K562 (cell line): ENCODE measurements at regions not wholly inside any gene's neighbourhood (a gene's known extent, or its start where the extent isn't known, plus 50 kb on each side); places are given as distances from the start of the nearest gene placed in this dataset.

ENCODE experiments used
- ATAC-seq: fragments of 200-7000 bp; cut with Tn5 transposase; 3 replicates; pipeline ENCODE4 v1.9.1; 2020; ENCODE audit warnings: moderate library complexity
- BruUV-seq: library from RNA; stranded (reverse); fragments of 400-500 nt; replicated peaks from 2 replicates; lab custom pipeline; 2021; lab: Mats Ljungman, UMichigan
- CTCF ChIA-PET: fragments of 300-600 bp; formaldehyde crosslinking; extraction: SDS; loops from one replicate; lab custom pipeline; 2021; ENCODE audit warnings: low intra/inter-chr PET ratio; lab: Yijun Ruan, JAX
- POLR2A ChIA-PET: fragments of 300-600, 350-650 bp; sonication (Branson Sonifier 250); formaldehyde crosslinking; extraction: SDS; loops from one replicate; lab custom pipeline; 2021; ENCODE audit warnings: antibody characterized with exemption, inconsistent platforms; lab: Yijun Ruan, JAX
- DNase-seq, 4 experiments: peaks; one replicate each; pipeline versions ENCODE4 v3.0.0 to v3.0.0-alpha.2; 2011 to 2018; ENCODE audit warnings: low spot score in 3 of 4, mixed read lengths in 3 of 4; ENCODE audit errors: extremely low read depth in 1 of 4
- FAIRE-seq: peaks from 2 replicates; lab custom pipeline; 2011; peaks lifted over from hg19 to GRCh38; lab: Jason Lieb, UNC
- H2AFZ ChIP-seq: 2 replicates; pipeline ENCODE4 v1.6.0; 2011; ENCODE audit warnings: low read depth, low read length, control low read depth, inconsistent platforms
- H3K27ac ChIP-seq: fragments of 200-600 bp; 3 replicates; pipeline ENCODE4 v1.8.0; 2011; ENCODE audit warnings: low read depth, mild to moderate bottlenecking, control low read depth, inconsistent platforms, low read length, moderate library complexity, mixed read lengths; ENCODE audit errors: extremely low read depth
- H3K27me3 ChIP-seq, 2 experiments: fragments of 300-600 bp in 1 of 2; 2 replicates in 1 of 2; 3 replicates in 1 of 2; pipeline versions ENCODE4 v1.6.0 to v1.8.0; 2011; ENCODE audit warnings: inconsistent platforms in 2 of 2, low read length in 2 of 2, mild to moderate bottlenecking in 1 of 2, mixed read lengths in 1 of 2, moderate library complexity in 1 of 2; ENCODE audit not compliant: control insufficient read depth in 2 of 2, insufficient read depth in 2 of 2
- H3K36me3 ChIP-seq: fragments of 300-600 bp; 3 replicates; pipeline ENCODE4 v1.8.0; 2011; ENCODE audit warnings: mild to moderate bottlenecking, low read length, inconsistent platforms; ENCODE audit not compliant: control insufficient read depth, insufficient read depth
- H3K4me1 ChIP-seq, 2 experiments: fragments of 200-600 bp in 1 of 2; replicated peaks in 1 of 2; 2 replicates in 1 of 2; 3 replicates in 1 of 2; pipeline versions ENCODE4 v1.5.1 to v1.8.0; 2011; ENCODE audit warnings: inconsistent platforms in 2 of 2, low read length in 2 of 2, mild to moderate bottlenecking in 1 of 2, mixed read lengths in 1 of 2, moderate library complexity in 1 of 2; ENCODE audit not compliant: control insufficient read depth in 2 of 2, insufficient read depth in 2 of 2
- H3K4me2 ChIP-seq: 2 replicates; pipeline ENCODE4 v1.6.1; 2011; ENCODE audit warnings: low read length, control low read depth, inconsistent platforms, mixed read lengths; ENCODE audit not compliant: insufficient read depth
- H3K4me3 ChIP-seq: fragments of 200-600 bp; sonication (generic), shearing (Covaris generic); 2 replicates; pipeline ENCODE4 v1.5.1; 2016; ENCODE audit warnings: control low read depth, inconsistent platforms
- H3K79me2 ChIP-seq: fragments of 200-600 bp; 3 replicates; pipeline ENCODE4 v1.8.0; 2011; ENCODE audit warnings: low read length, inconsistent platforms; ENCODE audit not compliant: control insufficient read depth, insufficient read depth
- H3K9ac ChIP-seq, 2 experiments: 2 replicates each; pipeline versions ENCODE4 v1.6.0 to v1.6.1; 2011; ENCODE audit warnings: low read depth in 2 of 2, low read length in 2 of 2, control low read depth in 1 of 2, inconsistent platforms in 1 of 2, mild to moderate bottlenecking in 1 of 2, mixed read lengths in 1 of 2; ENCODE audit not compliant: insufficient read depth in 1 of 2
- H3K9me1 ChIP-seq: one replicate; pipeline ENCODE4 v1.6.0; 2011; ENCODE audit warnings: inconsistent platforms, mild to moderate bottlenecking, low read length, moderate library complexity; ENCODE audit not compliant: control insufficient read depth, insufficient read depth
- H3K9me3 ChIP-seq: replicated peaks from 2 replicates; pipeline ENCODE4 v1.5.1; 2011; ENCODE audit warnings: low read depth, low read length, inconsistent platforms; ENCODE audit not compliant: control insufficient read depth, insufficient read depth
- H4K20me1 ChIP-seq: replicated peaks from 2 replicates; pipeline ENCODE4 v1.6.1; 2011; ENCODE audit warnings: low read length, inconsistent platforms, mixed read lengths; ENCODE audit not compliant: control insufficient read depth, insufficient read depth
- BCLAF1 ChIP-seq, 2 experiments: fragments of 450-650 bp in 1 of 2; IDR thresholded peaks; 2 replicates each; pipeline ENCODE4 v1.6.1; 2011 to 2017; ENCODE audit warnings: low read depth in 2 of 2, antibody characterized with exemption in 1 of 2, borderline replicate concordance in 1 of 2, low read length in 1 of 2, mild to moderate bottlenecking in 1 of 2, mixed read lengths in 1 of 2; ENCODE audit not compliant: control insufficient read depth in 1 of 2
- CBX2 ChIP-seq: fragments of 200-600 bp; sonication (generic); IDR thresholded peaks from one replicate; pipeline ENCODE4 v1.6.1; 2012; ENCODE audit warnings: mild to moderate bottlenecking, low read length, inconsistent platforms; ENCODE audit not compliant: insufficient read depth, poor library complexity, severe bottlenecking
- NFRKB ChIP-seq: fragments of 450-650 bp; IDR thresholded peaks from 2 replicates; pipeline ENCODE4 v1.6.1; 2016; ENCODE audit warnings: low read depth
- PHB2 ChIP-seq: fragments of 450-650 bp; IDR thresholded peaks from 2 replicates; pipeline ENCODE4 v1.6.1; 2017; ENCODE audit warnings: low read depth
- RBM17 ChIP-seq: fragments of 200-400 bp; formaldehyde crosslinking; IDR thresholded peaks from 2 replicates; pipeline ENCODE4 v1.6.1; 2017; ENCODE audit warnings: low read depth, mild to moderate bottlenecking, low read length, borderline replicate concordance
- RUNX1 ChIP-seq: sonication (generic); IDR thresholded peaks from 2 replicates; pipeline ENCODE4 v1.6.1; 2016; ENCODE audit warnings: antibody characterized with exemption, low read depth
- TAF1 ChIP-seq: IDR thresholded peaks from 2 replicates; pipeline ENCODE4 v1.6.1; 2011; ENCODE audit warnings: mild to moderate bottlenecking, low read length, moderate library complexity; ENCODE audit not compliant: insufficient read depth, control insufficient read depth, severe bottlenecking; ENCODE audit errors: extremely low read depth
- TCF15 ChIP-seq: fragments of 250-450 bp; sonication (Bioruptor Pico); IDR thresholded peaks from 2 replicates; pipeline ENCODE4 v1.8.0; 2022; ENCODE audit warnings: moderate library complexity, mild to moderate bottlenecking, inconsistent platforms
- ZNF217 ChIP-seq: sonication (generic); formaldehyde crosslinking; IDR thresholded peaks from 2 replicates; pipeline ENCODE4 v1.8.0; 2022; ENCODE audit warnings: mild to moderate bottlenecking, missing genetic modification reagents
- ZNF277 ChIP-seq: fragments of 250-450 bp; sonication (Bioruptor Pico); IDR thresholded peaks from 2 replicates; pipeline ENCODE4 v1.8.0; 2022; ENCODE audit warnings: inconsistent platforms, mild to moderate bottlenecking, moderate library complexity, borderline replicate concordance
- ZNF347 ChIP-seq: fragments of 450-650 bp; formaldehyde crosslinking; IDR thresholded peaks from 2 replicates; pipeline ENCODE4 v1.4.0; 2020; ENCODE audit warnings: low read depth, mild to moderate bottlenecking, moderate library complexity
- ZNF766 ChIP-seq: fragments of 200-800 bp; sonication (Bioruptor generic); conservative IDR thresholded peaks from 2 replicates; pipeline ENCODE4 v1.6.1; 2016; ENCODE audit warnings: missing genetic modification characterization, missing compliant biosample characterization
- WGBS: fragments of 100-300 bp; shearing (Covaris generic); methylation state at CpG from one replicate; pipeline ENCODE4 v1.1.6; 2016; ENCODE audit warnings: low coverage, mixed read lengths; ENCODE audit not compliant: insufficient coverage; ENCODE audit errors: missing lambda C conversion rate; 5-methylcytosine and 5-hydroxymethylcytosine counted together
- in situ Hi-C: fragments of 300-500 bp; cut with MboI; formaldehyde crosslinking; loops from 4 replicates; pipeline ENCODE4 v1.15.0; 2018; ENCODE audit warnings: inconsistent platforms, mixed read lengths
- intact Hi-C: fragments of 100-400 bp; cut with micrococcal nuclease; formaldehyde crosslinking; loops from 2 replicates; pipeline ENCODE4 v1.14.2; 2022

GRCh38 chr11:115049796-115050195, 371.5 kb downstream of the NXPE2 start:
- H3K9me3 ChIP-seq: no peaks in the 10 kb centered on the region
- ATAC-seq: no peak
- ChIA-PET CTCF (no interaction called here), POLR2A (no interaction called here)
- H3K79me2 ChIP-seq: no peaks in the 10 kb centered on the region
- FAIRE-seq: no peak
- no peak for DNase-seq
- BruUV-seq: no TSS peak
- H3K4me2 ChIP-seq: no peak overlapping the region
- intact Hi-C loops (no loop called here), in situ Hi-C loops (no loop called here)
- peaks cover 0 to 9% of the 10 kb centered on the region in 2 experiments; a peak in 2 of 5 replicates for H3K27me3 ChIP-seq
- no peaks in the 10 kb centered on the region for H3K4me1 ChIP-seq
- no peak overlapping the region for H3K9ac ChIP-seq
- H3K27ac ChIP-seq: no peak overlapping the region
- H2AFZ ChIP-seq: no peak overlapping the region
- H3K9me1 ChIP-seq: no peaks in the 10 kb centered on the region
- H3K4me3 ChIP-seq: no peak overlapping the region
- H3K36me3 ChIP-seq: no peaks in the 10 kb centered on the region
- H4K20me1 ChIP-seq: no peaks in the 10 kb centered on the region
- under 1% methylated on average over 11 of the region's 11 CpGs for WGBS
- TF ChIP-seq ZNF217 (CRISPR knock-in tag) (no peak), RBM17 (no peak), ZNF277 (CRISPR knock-in tag) (no peak)

- Histone ChIP-seq H3K27ac (no peak overlapping the region), H3K4me1 (no peaks in the 10 kb centered on the region), H3K9me1 (no peaks in the 10 kb centered on the region), H4K20me1 (no peaks in the 10 kb centered on the region), H3K79me2 (no peaks in the 10 kb centered on the region), H3K27me3 (peaks cover 0 to 9% of the 10 kb centered on the region in 2 experiments; a peak in 2 of 5 replicates), H3K9ac (no peak overlapping the region), H3K4me2 (no peak overlapping the region), H2AFZ (no peak overlapping the region), H3K36me3 (no peaks in the 10 kb centered on the region), H3K4me3 (no peak overlapping the region), H3K9me3 (no peaks in the 10 kb centered on the region)
- ChIA-PET CTCF (no interaction called here), POLR2A (no interaction called here)
- DNase-seq (no peak), ATAC-seq (no peak), FAIRE-seq (no peak)
- WGBS: 0% methylated on average over 6 of the region's 6 CpGs
- in situ Hi-C loops: no loop called here
- intact Hi-C loops: no loop called here
- no TSS peak for BruUV-seq
- no peak for TF ChIP-seq TCF15 (CRISPR knock-in tag)
- TF ChIP-seq ZNF766: no peak
- no peak for TF ChIP-seq RUNX1
- no peak for TF ChIP-seq CBX2
- TF ChIP-seq TAF1: no peak
- no peak for TF ChIP-seq ZNF347
- TF ChIP-seq NFRKB: no peak
- TF ChIP-seq PHB2: no peak
- TF ChIP-seq BCLAF1 (IDR thresholded peaks at IDR 0.05; ENCODE audit: borderline replicate concordance in 1 of 2, control insufficient read depth in 1 of 2, low read depth in 2 of 2, low read length in 1 of 2): no peak
These were observed 372.4 kb downstream of the NXPE2 start for GRCh38 chr11:115050756-115051155.
